ENCODE measurements at regions not wholly inside any gene's neighbourhood (a gene's known extent, or its start where the extent isn't known, plus 50 kb on each side); places are given as distances from the start of the nearest gene placed in this dataset.

DNA sequence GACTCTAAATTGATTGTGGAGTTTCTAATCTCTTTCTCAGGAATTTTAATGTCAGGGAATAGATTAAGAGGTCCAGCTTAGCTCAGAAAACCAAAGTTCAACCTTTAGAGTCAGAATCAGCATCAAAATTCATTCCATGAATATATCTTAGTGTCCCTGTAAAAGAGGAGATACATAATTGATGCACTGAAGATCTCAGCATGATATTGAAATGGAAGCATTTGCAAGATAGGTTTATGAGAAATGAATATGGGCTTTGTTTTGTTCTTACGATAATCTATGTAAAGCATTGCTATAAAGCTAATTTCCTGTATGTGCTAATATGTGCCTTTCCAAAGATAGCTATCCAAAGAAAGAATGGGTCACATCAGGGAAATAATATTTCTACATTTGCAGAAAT is 404.5 kb upstream of the HSF2 start:
- TF ChIP-seq, protein P1, sequence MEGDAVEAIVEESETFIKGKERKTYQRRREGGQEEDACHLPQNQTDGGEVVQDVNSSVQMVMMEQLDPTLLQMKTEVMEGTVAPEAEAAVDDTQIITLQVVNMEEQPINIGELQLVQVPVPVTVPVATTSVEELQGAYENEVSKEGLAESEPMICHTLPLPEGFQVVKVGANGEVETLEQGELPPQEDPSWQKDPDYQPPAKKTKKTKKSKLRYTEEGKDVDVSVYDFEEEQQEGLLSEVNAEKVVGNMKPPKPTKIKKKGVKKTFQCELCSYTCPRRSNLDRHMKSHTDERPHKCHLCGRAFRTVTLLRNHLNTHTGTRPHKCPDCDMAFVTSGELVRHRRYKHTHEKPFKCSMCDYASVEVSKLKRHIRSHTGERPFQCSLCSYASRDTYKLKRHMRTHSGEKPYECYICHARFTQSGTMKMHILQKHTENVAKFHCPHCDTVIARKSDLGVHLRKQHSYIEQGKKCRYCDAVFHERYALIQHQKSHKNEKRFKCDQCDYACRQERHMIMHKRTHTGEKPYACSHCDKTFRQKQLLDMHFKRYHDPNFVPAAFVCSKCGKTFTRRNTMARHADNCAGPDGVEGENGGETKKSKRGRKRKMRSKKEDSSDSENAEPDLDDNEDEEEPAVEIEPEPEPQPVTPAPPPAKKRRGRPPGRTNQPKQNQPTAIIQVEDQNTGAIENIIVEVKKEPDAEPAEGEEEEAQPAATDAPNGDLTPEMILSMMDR (IDR thresholded peaks at IDR 0.05): no peak
- no peak for TF ChIP-seq POLR2A (IDR thresholded peaks at IDR 0.05)
- TF ChIP-seq EP300 (IDR thresholded peaks at IDR 0.05): no peak

Measured in tibial nerve (tissue), 4 donors.